ENCODE measurements at regions not wholly inside any gene's neighbourhood (a gene's known extent, or its start where the extent isn't known, plus 50 kb on each side); places are given as distances from the start of the nearest gene placed in this dataset.
"Not testable (repeated sequence)": the region's sequence is repeated elsewhere in the genome, so short reads cannot be mapped to it uniquely, and the experiment has no call there.

GRCh38 chr5:101637599-101637998 is 658.5 kb downstream of the SLCO4C1 start:
- H3K27ac ChIP-seq (ENCODE audit: insufficient read depth, low read depth, low read length, poor library complexity, severe bottlenecking) = no peak overlapping the region
- H3K4me3 ChIP-seq (ENCODE audit: insufficient read depth, low read depth, low read length) = no peak overlapping the region
- H3K9me3 ChIP-seq (ENCODE audit: control insufficient read depth, low read length) = no peaks in the 10 kb centered on the region
- WGBS, 2 experiments = 91 to 96% methylated on average over 2 of the region's 2 CpGs
- H3K36me3 ChIP-seq (ENCODE audit: control insufficient read depth, insufficient read depth, low read length) = no peaks in the 10 kb centered on the region
- H3K27me3 ChIP-seq (ENCODE audit: control insufficient read depth, insufficient read depth, low read length, poor library complexity, severe bottlenecking) = no peaks in the 10 kb centered on the region
- no peaks in the 10 kb centered on the region for H3K4me1 ChIP-seq (ENCODE audit: control insufficient read depth, insufficient read depth, low read length)

- not testable (repeated sequence) for H3K27me3 ChIP-seq (ENCODE audit: control insufficient read depth, insufficient read depth, low read length, poor library complexity, severe bottlenecking); H3K36me3 ChIP-seq (ENCODE audit: control insufficient read depth, insufficient read depth, low read length); H3K27ac ChIP-seq (ENCODE audit: insufficient read depth, low read depth, low read length, poor library complexity, severe bottlenecking); H3K4me3 ChIP-seq (ENCODE audit: insufficient read depth, low read depth, low read length); H3K9me3 ChIP-seq (ENCODE audit: control insufficient read depth, low read length); H3K4me1 ChIP-seq (ENCODE audit: control insufficient read depth, insufficient read depth, low read length)
- 65 to 69% methylated on average over 2 of the region's 2 CpGs for WGBS, 2 experiments
Observed at GRCh38 chr5:101627770-101628169, 668.3 kb downstream of the SLCO4C1 start.

GRCh38 chr5:101626572-101626971 is 669.5 kb downstream of the SLCO4C1 start:
- H3K36me3 ChIP-seq (ENCODE audit: control insufficient read depth, insufficient read depth, low read length) = no peaks in the 10 kb centered on the region
- 25 to 33% methylated on average over 1 of the region's 1 CpG for WGBS, 2 experiments
- no peak overlapping the region for H3K27ac ChIP-seq (ENCODE audit: insufficient read depth, low read depth, low read length, poor library complexity, severe bottlenecking)
- H3K4me3 ChIP-seq (ENCODE audit: insufficient read depth, low read depth, low read length) = no peak overlapping the region
- no peaks in the 10 kb centered on the region for H3K4me1 ChIP-seq (ENCODE audit: control insufficient read depth, insufficient read depth, low read length)
- no peaks in the 10 kb centered on the region for H3K27me3 ChIP-seq (ENCODE audit: control insufficient read depth, insufficient read depth, low read length, poor library complexity, severe bottlenecking)
- no peaks in the 10 kb centered on the region for H3K9me3 ChIP-seq (ENCODE audit: control insufficient read depth, low read length)

- 92 to 93% methylated on average over 6 of the region's 6 CpGs for WGBS, 2 experiments
- Histone ChIP-seq H3K27ac (ENCODE audit: insufficient read depth, low read depth, low read length, poor library complexity, severe bottlenecking) (no peak overlapping the region), H3K4me1 (ENCODE audit: control insufficient read depth, insufficient read depth, low read length) (no peaks in the 10 kb centered on the region), H3K36me3 (ENCODE audit: control insufficient read depth, insufficient read depth, low read length) (no peaks in the 10 kb centered on the region), H3K4me3 (ENCODE audit: insufficient read depth, low read depth, low read length) (no peak overlapping the region), H3K27me3 (ENCODE audit: control insufficient read depth, insufficient read depth, low read length, poor library complexity, severe bottlenecking) (no peaks in the 10 kb centered on the region), H3K9me3 (ENCODE audit: control insufficient read depth, low read length) (no peaks in the 10 kb centered on the region)
Observed at GRCh38 chr5:101611039-101611438, 685.0 kb downstream of the SLCO4C1 start.

- H3K27ac ChIP-seq (ENCODE audit: insufficient read depth, low read depth, low read length, poor library complexity, severe bottlenecking) = no peak overlapping the region
- 92 to 100% methylated on average over 1 of the region's 1 CpG for WGBS, 2 experiments
- H3K9me3 ChIP-seq (ENCODE audit: control insufficient read depth, low read length) = no peaks in the 10 kb centered on the region
- H3K4me3 ChIP-seq (ENCODE audit: insufficient read depth, low read depth, low read length) = no peak overlapping the region
- no peaks in the 10 kb centered on the region for H3K4me1 ChIP-seq (ENCODE audit: control insufficient read depth, insufficient read depth, low read length)
- no peaks in the 10 kb centered on the region for H3K27me3 ChIP-seq (ENCODE audit: control insufficient read depth, insufficient read depth, low read length, poor library complexity, severe bottlenecking)
- no peaks in the 10 kb centered on the region for H3K36me3 ChIP-seq (ENCODE audit: control insufficient read depth, insufficient read depth, low read length)
Observed at GRCh38 chr5:101608322-101608721, 687.8 kb downstream of the SLCO4C1 start.

- no peaks in the 10 kb centered on the region for H3K27me3 ChIP-seq (ENCODE audit: control insufficient read depth, insufficient read depth, low read length, poor library complexity, severe bottlenecking)
- no peak overlapping the region for H3K27ac ChIP-seq (ENCODE audit: insufficient read depth, low read depth, low read length, poor library complexity, severe bottlenecking)
- no peak overlapping the region for H3K4me3 ChIP-seq (ENCODE audit: insufficient read depth, low read depth, low read length)
- 74 to 83% methylated on average over 3 of the region's 3 CpGs for WGBS, 2 experiments
- no peaks in the 10 kb centered on the region for H3K4me1 ChIP-seq (ENCODE audit: control insufficient read depth, insufficient read depth, low read length)
- no peaks in the 10 kb centered on the region for H3K9me3 ChIP-seq (ENCODE audit: control insufficient read depth, low read length)
- no peaks in the 10 kb centered on the region for H3K36me3 ChIP-seq (ENCODE audit: control insufficient read depth, insufficient read depth, low read length)
Observed at GRCh38 chr5:101605700-101606099, 690.4 kb downstream of the SLCO4C1 start.

GRCh38 chr5:101600614-101601013 is 695.5 kb downstream of the SLCO4C1 start:
- no peak overlapping the region for H3K4me3 ChIP-seq (ENCODE audit: insufficient read depth, low read depth, low read length)

GRCh38 chr5:101590384-101590783 is 687.3 kb upstream of the ST8SIA4 start:
- 54 to 57% methylated on average over 1 of the region's 1 CpG for WGBS, 2 experiments
- no peak overlapping the region for H3K27ac ChIP-seq (ENCODE audit: insufficient read depth, low read depth, low read length, poor library complexity, severe bottlenecking)
- H3K36me3 ChIP-seq (ENCODE audit: control insufficient read depth, insufficient read depth, low read length) = no peaks in the 10 kb centered on the region
- H3K27me3 ChIP-seq (ENCODE audit: control insufficient read depth, insufficient read depth, low read length, poor library complexity, severe bottlenecking) = no peaks in the 10 kb centered on the region
- no peaks in the 10 kb centered on the region for H3K4me1 ChIP-seq (ENCODE audit: control insufficient read depth, insufficient read depth, low read length)
- H3K9me3 ChIP-seq (ENCODE audit: control insufficient read depth, low read length) = no peaks in the 10 kb centered on the region
- no peak overlapping the region for H3K4me3 ChIP-seq (ENCODE audit: insufficient read depth, low read depth, low read length)

More at GRCh38 chr5:101600614-101601013, 695.5 kb downstream of the SLCO4C1 start:
- Histone ChIP-seq H3K27me3 (ENCODE audit: control insufficient read depth, insufficient read depth, low read length, poor library complexity, severe bottlenecking) (no peaks in the 10 kb centered on the region), H3K36me3 (ENCODE audit: control insufficient read depth, insufficient read depth, low read length) (no peaks in the 10 kb centered on the region), H3K4me1 (ENCODE audit: control insufficient read depth, insufficient read depth, low read length) (no peaks in the 10 kb centered on the region), H3K9me3 (ENCODE audit: control insufficient read depth, low read length) (no peaks in the 10 kb centered on the region), H3K27ac (ENCODE audit: insufficient read depth, low read depth, low read length, poor library complexity, severe bottlenecking) (no peak overlapping the region)
- WGBS, 2 experiments = no CpG with 5 or more reads among the region's 1 CpG

- Histone ChIP-seq H3K27me3 (ENCODE audit: control insufficient read depth, insufficient read depth, low read length, poor library complexity, severe bottlenecking) (no peaks in the 10 kb centered on the region), H3K4me1 (ENCODE audit: control insufficient read depth, insufficient read depth, low read length) (no peaks in the 10 kb centered on the region), H3K9me3 (ENCODE audit: control insufficient read depth, low read length) (no peaks in the 10 kb centered on the region), H3K27ac (ENCODE audit: insufficient read depth, low read depth, low read length, poor library complexity, severe bottlenecking) (no peak overlapping the region), H3K36me3 (ENCODE audit: control insufficient read depth, insufficient read depth, low read length) (no peaks in the 10 kb centered on the region), H3K4me3 (ENCODE audit: insufficient read depth, low read depth, low read length) (no peak overlapping the region)
- WGBS, 2 experiments = 90 to 97% methylated on average over 1 of the region's 1 CpG
Observed at GRCh38 chr5:101585366-101585765, 682.3 kb upstream of the ST8SIA4 start.

- H3K27ac ChIP-seq (ENCODE audit: insufficient read depth, low read depth, low read length, poor library complexity, severe bottlenecking) = no peak overlapping the region
- WGBS, 2 experiments = 91 to 100% methylated on average over 2 to 3 of the region's 3 CpGs
- H3K27me3 ChIP-seq (ENCODE audit: control insufficient read depth, insufficient read depth, low read length, poor library complexity, severe bottlenecking) = no peaks in the 10 kb centered on the region
- no peaks in the 10 kb centered on the region for H3K36me3 ChIP-seq (ENCODE audit: control insufficient read depth, insufficient read depth, low read length)
- no peaks in the 10 kb centered on the region for H3K9me3 ChIP-seq (ENCODE audit: control insufficient read depth, low read length)
- H3K4me1 ChIP-seq (ENCODE audit: control insufficient read depth, insufficient read depth, low read length) = no peaks in the 10 kb centered on the region
- no peak overlapping the region for H3K4me3 ChIP-seq (ENCODE audit: insufficient read depth, low read depth, low read length)
Observed at GRCh38 chr5:101580591-101580990, 677.5 kb upstream of the ST8SIA4 start.

- no peaks in the 10 kb centered on the region for H3K9me3 ChIP-seq (ENCODE audit: control insufficient read depth, low read length)
- no peak overlapping the region for H3K27ac ChIP-seq (ENCODE audit: insufficient read depth, low read depth, low read length, poor library complexity, severe bottlenecking)
- no peaks in the 10 kb centered on the region for H3K36me3 ChIP-seq (ENCODE audit: control insufficient read depth, insufficient read depth, low read length)
- H3K4me3 ChIP-seq (ENCODE audit: insufficient read depth, low read depth, low read length) = no peak overlapping the region
- WGBS, 2 experiments = 91 to 92% methylated on average over 3 of the region's 3 CpGs
- H3K4me1 ChIP-seq (ENCODE audit: control insufficient read depth, insufficient read depth, low read length) = no peaks in the 10 kb centered on the region
- no peaks in the 10 kb centered on the region for H3K27me3 ChIP-seq (ENCODE audit: control insufficient read depth, insufficient read depth, low read length, poor library complexity, severe bottlenecking)
Observed at GRCh38 chr5:101574017-101574416, 670.9 kb upstream of the ST8SIA4 start.

All from ectodermal cell (in vitro differentiated cells).